GM19468 (cell line): ENCODE measurements at regions not wholly inside any gene's neighbourhood (a gene's known extent, or its start where the extent isn't known, plus 50 kb on each side); places are given as distances from the start of the nearest gene placed in this dataset.
A peak's percentile ranks its signal among the peaks of the same experiment; 100 is the strongest.

Experiments
- ATAC-seq: cut with Tn5 transposase; IDR thresholded peaks from one replicate; pipeline ENCODE4 v1.9.1; 2021; ENCODE audit warnings: mild to moderate bottlenecking, moderate library complexity, moderate number of reproducible peaks; ENCODE audit not compliant: unreplicated experiment; ENCODE audit errors: extremely low read depth

- no peak for ATAC-seq
Measured at GRCh38 chr2:41725901-41726300, 321.9 kb upstream of the PKDCC start.

GRCh38 chr2:41726364-41726763, 321.5 kb upstream of the PKDCC start:
- ATAC-seq, result no peak

DNA sequence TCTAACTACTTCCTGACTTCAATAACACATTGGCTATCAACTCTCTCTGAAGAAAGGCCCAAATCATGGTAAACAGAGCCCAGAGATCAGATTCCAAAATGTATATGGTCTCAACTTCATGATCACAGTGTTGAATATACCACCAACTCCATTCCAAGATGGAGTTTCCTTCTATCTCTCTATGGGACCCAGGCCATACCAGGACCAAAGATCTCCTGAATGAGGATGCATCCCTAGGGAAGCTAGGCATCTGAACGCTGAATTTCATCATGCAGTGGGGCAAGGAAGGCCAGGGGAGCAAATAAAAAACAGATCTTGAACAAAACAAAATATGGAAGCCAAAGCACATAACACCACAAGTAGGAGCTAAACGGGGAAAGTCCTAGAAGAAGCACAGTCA, 320.7 kb upstream of the PKDCC start:
- no peak for ATAC-seq

DNA sequence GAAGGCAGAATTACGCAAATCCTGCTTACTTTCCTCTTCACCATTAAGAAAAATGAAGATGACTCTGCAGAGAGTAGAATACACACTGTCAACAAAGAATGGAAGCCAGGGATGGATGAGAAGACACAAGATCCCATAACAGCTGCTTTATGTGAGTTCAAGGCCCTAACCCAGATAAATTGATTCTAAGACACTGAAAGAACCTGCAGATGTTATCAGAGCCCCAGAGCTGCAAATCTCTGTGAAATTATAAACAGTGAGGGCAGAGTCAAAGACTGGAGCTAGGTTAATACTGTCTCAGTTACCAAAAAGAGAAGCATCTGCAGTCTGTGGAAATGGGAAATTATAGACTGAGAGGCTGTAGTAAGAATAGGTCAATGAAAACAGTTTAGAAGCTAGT, 320.1 kb upstream of the PKDCC start:
- no peak for ATAC-seq

- ATAC-seq, result no peak
Measured at GRCh38 chr2:41728788-41729338, 319.0 kb upstream of the PKDCC start.

- no peak for ATAC-seq
Measured at GRCh38 chr2:41729800-41730364, 317.9 kb upstream of the PKDCC start.

DNA sequence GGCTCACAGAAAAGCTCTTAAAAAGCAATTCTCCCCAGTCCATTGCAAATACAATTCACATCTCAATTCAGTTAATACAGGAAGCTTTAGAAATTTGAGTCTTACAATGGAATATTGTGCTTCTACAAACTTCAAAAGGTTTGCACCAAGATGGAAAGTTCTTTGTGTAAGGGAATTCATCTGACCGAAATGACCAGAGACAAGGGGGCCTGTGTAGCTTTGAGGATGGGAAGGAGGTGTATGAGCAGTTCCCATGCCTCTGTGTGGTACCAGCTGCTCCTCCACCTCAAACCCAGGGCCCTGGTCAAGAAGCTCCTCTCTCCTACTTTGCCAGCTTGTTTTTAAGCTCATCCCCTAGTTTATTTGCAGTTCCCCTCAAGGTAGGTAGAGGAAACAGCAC, 312.8 kb upstream of the PKDCC start:
- no peak for ATAC-seq

- ATAC-seq, result no peak
Measured at GRCh38 chr2:41735476-41735875, 312.3 kb upstream of the PKDCC start.

GRCh38 chr2:41736105-41736567, 311.7 kb upstream of the PKDCC start:
- peak; percentile 91 for ATAC-seq

GRCh38 chr2:41736586-41736985, 311.2 kb upstream of the PKDCC start:
- ATAC-seq, result no peak

GRCh38 chr2:41737888-41738287, 309.9 kb upstream of the PKDCC start:
- ATAC-seq, result no peak

DNA sequence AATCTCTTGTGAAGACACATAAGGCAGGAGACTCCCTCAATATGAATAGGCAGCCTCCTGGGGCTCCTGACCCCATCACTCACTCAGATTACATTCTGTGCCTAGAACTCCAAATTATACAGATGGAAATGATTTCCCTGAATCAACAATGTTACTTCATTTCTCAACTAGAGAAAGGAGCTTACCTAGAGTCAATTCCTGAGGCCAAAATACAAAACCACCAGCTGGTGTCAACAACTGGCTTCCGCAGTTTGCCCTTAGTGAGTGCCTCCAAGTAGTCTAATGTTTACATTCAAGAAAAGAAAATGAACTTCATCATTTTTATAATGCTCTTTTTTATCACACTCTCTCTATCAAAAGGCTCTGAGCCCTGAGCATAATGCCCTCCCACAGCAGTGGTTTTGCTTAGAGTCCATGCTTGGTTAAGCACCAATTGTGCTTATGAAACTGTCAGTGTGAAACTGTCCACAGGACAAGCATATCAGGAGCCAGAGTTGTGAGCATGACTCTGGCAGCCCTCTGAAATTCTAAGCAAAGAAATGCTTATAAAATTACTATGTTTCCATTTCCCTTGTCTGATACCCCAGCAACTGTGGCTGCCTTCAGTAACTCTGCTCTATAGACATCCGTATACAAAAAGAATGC, 305.7 kb upstream of the PKDCC start:
- peak; percentile 94 for ATAC-seq

GRCh38 chr2:41743324-41743723, 304.5 kb upstream of the PKDCC start:
- no peak for ATAC-seq

DNA sequence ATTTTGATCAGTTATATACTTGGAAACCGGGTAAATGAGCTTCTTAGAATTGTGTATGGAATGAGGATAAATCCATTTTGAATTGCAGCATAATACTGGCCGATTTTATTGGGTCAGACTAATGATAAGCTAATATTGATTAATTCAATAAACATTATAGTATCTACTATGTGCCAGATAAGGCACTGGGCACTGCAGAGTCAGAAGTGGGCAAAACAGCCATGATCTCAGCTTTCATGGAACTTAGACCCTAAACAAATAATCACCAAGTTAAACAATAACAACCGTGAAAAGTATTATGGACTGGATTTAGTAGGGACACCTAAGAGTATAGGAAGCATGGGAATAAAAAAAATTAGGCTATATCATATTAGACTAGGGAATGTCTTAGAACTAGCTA, 297.0 kb upstream of the PKDCC start:
- no peak for ATAC-seq

DNA sequence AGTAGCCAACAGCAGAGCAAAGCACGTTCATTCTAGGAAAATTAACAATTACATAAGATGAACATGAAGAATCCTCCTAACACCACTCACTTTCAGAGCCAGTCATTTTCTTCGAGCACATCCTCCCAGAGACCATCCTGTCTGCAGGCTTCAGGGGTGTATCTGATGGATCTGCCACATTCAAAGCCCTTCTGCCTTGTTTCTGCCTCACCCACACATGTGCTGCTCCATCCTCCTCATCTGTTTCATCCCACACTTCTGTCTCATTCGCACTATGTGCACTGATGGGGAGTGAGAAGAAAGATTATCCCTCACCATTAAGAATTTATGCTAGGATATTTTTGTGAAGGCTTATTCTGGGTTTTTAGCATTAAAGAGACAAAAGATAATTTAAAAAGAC, 287.9 kb upstream of the PKDCC start:
- no peak for ATAC-seq

DNA sequence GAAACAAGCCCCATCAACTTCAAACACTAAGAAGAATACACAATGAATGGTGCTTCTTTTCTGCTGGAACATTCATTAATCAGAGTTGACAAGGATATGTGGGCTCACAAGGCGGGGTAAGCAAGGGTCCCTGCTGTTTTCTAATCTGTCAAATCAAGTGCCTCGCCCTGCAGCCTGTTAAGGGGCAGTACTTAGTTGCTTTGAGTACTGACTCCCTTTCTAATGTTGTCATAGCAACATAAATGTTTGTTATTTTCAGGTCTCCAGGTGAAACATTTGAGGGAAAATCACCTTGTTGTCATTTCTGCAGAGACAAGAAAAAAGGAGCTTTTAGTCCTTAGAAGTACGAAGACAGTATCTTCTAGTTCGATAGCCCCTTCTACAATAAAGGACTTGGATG, 284.7 kb upstream of the PKDCC start:
- no peak for ATAC-seq

DNA sequence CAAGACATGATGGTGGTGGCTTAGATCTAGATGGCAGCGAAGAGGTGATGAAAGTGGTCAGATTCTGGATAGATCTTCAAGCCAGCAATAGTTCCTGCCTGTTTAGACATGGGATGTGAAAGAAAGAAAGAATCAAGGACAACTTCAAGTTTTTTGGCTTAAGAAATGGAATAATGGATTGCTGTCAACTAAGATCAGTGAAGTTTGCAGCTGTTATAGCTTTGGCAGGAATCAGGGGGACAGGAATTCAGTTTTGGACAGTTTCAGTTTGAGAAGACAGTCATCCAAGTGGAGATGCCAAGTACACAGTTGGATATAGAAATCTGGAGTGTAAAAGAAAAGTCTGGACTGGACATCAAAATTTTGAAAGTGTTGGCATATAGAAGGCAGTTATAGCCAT, 283.7 kb upstream of the PKDCC start:
- ATAC-seq, result no peak

DNA sequence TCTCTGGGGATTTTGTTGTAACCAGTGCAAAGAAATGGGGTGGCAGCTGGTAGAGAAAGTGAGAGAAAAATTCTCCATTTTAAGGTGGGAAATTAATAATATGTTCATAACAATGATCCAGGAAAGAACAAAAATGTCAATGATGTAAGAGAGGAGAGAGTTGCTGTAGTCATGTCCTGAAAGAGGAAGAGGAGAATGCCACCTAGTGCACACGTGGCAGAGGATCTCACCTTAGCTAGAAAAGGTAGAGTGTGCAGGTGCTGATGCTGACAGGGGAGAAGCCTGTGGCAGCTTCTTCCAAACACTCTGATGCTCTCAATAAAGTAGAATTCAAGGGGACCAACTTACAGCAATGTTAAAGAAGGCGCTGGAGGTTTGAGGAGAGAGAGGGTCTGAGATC, 282.9 kb upstream of the PKDCC start:
- ATAC-seq, result no peak

GRCh38 chr2:41768310-41768709, 279.5 kb upstream of the PKDCC start:
- no peak for ATAC-seq

- ATAC-seq, result no peak
Measured at GRCh38 chr2:41771710-41772109, 276.1 kb upstream of the PKDCC start.

DNA sequence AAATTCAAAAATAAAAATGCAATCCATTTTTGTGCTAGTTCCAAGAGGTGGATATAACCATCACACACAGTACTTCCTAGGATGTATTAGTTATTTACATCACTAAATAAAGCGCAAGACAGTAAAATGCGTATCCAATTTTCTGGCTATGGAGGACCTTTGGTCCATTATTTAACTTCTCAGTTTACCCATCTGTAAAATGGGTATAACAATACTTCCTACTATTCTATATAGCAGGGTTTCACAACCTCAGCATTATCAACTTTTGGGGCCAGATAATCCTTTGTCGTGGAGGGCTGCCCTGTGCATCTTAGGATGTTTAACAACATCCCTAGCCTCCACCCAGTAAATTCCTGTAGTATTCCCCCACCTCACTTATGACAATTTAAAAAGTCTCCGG, 275.1 kb upstream of the PKDCC start:
- ATAC-seq, result no peak

DNA sequence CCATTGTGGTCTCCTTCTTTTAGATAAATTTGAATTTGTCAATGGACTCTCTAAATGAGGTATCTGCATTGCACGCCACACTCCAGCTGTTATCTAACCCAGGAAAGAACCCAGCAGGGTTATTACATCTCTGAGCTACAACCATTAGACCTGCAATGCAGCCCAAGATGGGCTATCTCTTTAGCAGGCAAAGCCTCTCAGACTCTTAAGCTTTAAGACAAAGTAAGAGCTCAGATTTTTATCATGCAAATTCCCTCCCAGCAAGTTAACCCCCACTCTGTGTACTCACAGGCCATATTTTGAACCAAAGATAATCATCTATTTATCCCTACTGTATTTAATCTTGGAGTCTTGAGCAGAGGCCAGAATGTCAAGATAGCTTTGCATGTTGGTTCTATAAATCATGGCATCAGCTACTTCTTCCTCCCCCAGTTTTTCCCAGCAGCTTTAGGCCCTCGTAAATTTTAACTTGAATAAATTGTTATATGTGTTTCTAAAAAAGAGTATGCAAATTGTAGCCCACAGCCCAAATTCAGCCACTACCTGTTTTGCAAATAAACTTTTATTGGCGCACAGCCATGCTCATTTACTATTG, 273.7 kb upstream of the PKDCC start:
- ATAC-seq, result no peak
